H9 (cell line): ENCODE measurements at regions not wholly inside any gene's neighbourhood (a gene's known extent, or its start where the extent isn't known, plus 50 kb on each side); places are given as distances from the start of the nearest gene placed in this dataset.

Experiments used
- DNase-seq: peaks from one replicate; pipeline ENCODE4 v3.0.0-alpha.2; 2017
- H2AFZ ChIP-seq: one replicate; pipeline ENCODE4 v1.6.1; 2013; ENCODE audit warnings: mild to moderate bottlenecking, low read length, control low read depth, moderate library complexity
- H2AK5ac ChIP-seq: 2 replicates; pipeline ENCODE4 v1.6.1; 2013; ENCODE audit warnings: low read length, control low read depth, mixed read lengths; ENCODE audit not compliant: insufficient read length
- H2BK120ac ChIP-seq: one replicate; pipeline ENCODE4 v1.6.1; 2013; ENCODE audit warnings: low read depth, mild to moderate bottlenecking, low read length, control low read depth, inconsistent platforms; ENCODE audit not compliant: poor library complexity, severe bottlenecking
- H2BK12ac ChIP-seq: 2 replicates; pipeline ENCODE4 v1.6.1; 2013; ENCODE audit warnings: low read length, control low read depth, mixed read lengths, low read depth; ENCODE audit not compliant: insufficient read length
- H2BK15ac ChIP-seq: 2 replicates; pipeline ENCODE4 v1.6.1; 2013; ENCODE audit warnings: low read depth, low read length, control low read depth
- H2BK20ac ChIP-seq: one replicate; pipeline ENCODE4 v1.6.1; 2013; ENCODE audit warnings: low read depth, mild to moderate bottlenecking, low read length, control low read depth, inconsistent platforms; ENCODE audit not compliant: poor library complexity, severe bottlenecking
- H2BK5ac ChIP-seq: 2 replicates; pipeline ENCODE4 v1.6.1; 2013; ENCODE audit warnings: low read length, control low read depth, mixed read lengths; ENCODE audit not compliant: insufficient read length
- H3K14ac ChIP-seq: 2 replicates; pipeline ENCODE4 v1.6.1; 2013; ENCODE audit warnings: low read length, control low read depth; ENCODE audit not compliant: insufficient read depth
- H3K18ac ChIP-seq: 2 replicates; pipeline ENCODE4 v1.6.1; 2013; ENCODE audit warnings: low read depth, mild to moderate bottlenecking, mixed read lengths, low read length, control low read depth; ENCODE audit not compliant: insufficient read length
- H3K23ac ChIP-seq: 2 replicates; pipeline ENCODE4 v1.6.1; 2013; ENCODE audit warnings: low read length, control low read depth, mixed read lengths, low read depth; ENCODE audit not compliant: insufficient read length
- H3K23me2 ChIP-seq: 2 replicates; pipeline ENCODE4 v1.6.1; 2013; ENCODE audit warnings: low read depth, mild to moderate bottlenecking, mixed read lengths, low read length, control low read depth; ENCODE audit not compliant: insufficient read length, poor library complexity, severe bottlenecking
- H3K27ac ChIP-seq: 2 replicates; pipeline ENCODE4 v1.5.1; 2013; ENCODE audit warnings: low read length, control low read depth, mixed read lengths, low read depth; ENCODE audit not compliant: insufficient read length
- H3K27me3 ChIP-seq: 2 replicates; pipeline ENCODE4 v1.6.1; 2013; ENCODE audit warnings: low read length, control low read depth, inconsistent platforms; ENCODE audit not compliant: insufficient read depth
- H3K4ac ChIP-seq: 2 replicates; pipeline ENCODE4 v1.6.1; 2013; ENCODE audit warnings: low read depth, mild to moderate bottlenecking, control low read depth, inconsistent platforms, low read length, moderate library complexity
- H3K4me1 ChIP-seq: 2 replicates; pipeline ENCODE4 v1.6.1; 2013; ENCODE audit warnings: low read length, control low read depth, inconsistent platforms; ENCODE audit not compliant: insufficient read depth
- H3K4me2 ChIP-seq: 2 replicates; pipeline ENCODE4 v1.6.1; 2013; ENCODE audit warnings: low read length, control low read depth, mixed read lengths; ENCODE audit not compliant: insufficient read length, insufficient read depth
- H3K56ac ChIP-seq: 2 replicates; pipeline ENCODE4 v1.6.1; 2013; ENCODE audit warnings: low read depth, mild to moderate bottlenecking, mixed read lengths, low read length, control low read depth; ENCODE audit not compliant: insufficient read length
- H3K79me1 ChIP-seq: 2 replicates; pipeline ENCODE4 v1.6.1; 2013; ENCODE audit warnings: low read depth, mild to moderate bottlenecking, moderate library complexity, low read length, control low read depth, inconsistent platforms; ENCODE audit not compliant: insufficient read depth, poor library complexity, severe bottlenecking
- H3K79me2 ChIP-seq: 2 replicates; pipeline ENCODE4 v1.6.1; 2013; ENCODE audit warnings: low read length, control low read depth, inconsistent platforms; ENCODE audit not compliant: insufficient read depth
- H3K9ac ChIP-seq: 2 replicates; pipeline ENCODE4 v1.6.1; 2013; ENCODE audit warnings: low read length, control low read depth, mixed read lengths; ENCODE audit not compliant: insufficient read length; ENCODE audit errors: extremely low read depth
- H3K9me3 ChIP-seq: one replicate; pipeline ENCODE4 v1.6.1; 2013; ENCODE audit warnings: low read depth, low read length, inconsistent platforms; ENCODE audit not compliant: control insufficient read depth
- H3T11ph ChIP-seq: one replicate; pipeline ENCODE4 v1.6.1; 2013; ENCODE audit warnings: mild to moderate bottlenecking, low read length, control low read depth, inconsistent platforms
- H4K20me1 ChIP-seq: one replicate; pipeline ENCODE4 v1.6.1; 2013; ENCODE audit not compliant: control insufficient read depth, insufficient read length, insufficient read depth
- H4K5ac ChIP-seq: 2 replicates; pipeline ENCODE4 v1.6.1; 2013; ENCODE audit warnings: low read depth, mild to moderate bottlenecking, mixed read lengths, low read length, control low read depth; ENCODE audit not compliant: insufficient read length
- H4K8ac ChIP-seq: replicated peaks from 2 replicates; pipeline ENCODE4 v1.6.1; 2013; ENCODE audit warnings: low read length, control low read depth, mixed read lengths, low read depth; ENCODE audit not compliant: insufficient read length
- H4K91ac ChIP-seq: 2 replicates; pipeline ENCODE4 v1.6.1; 2013; ENCODE audit warnings: low read depth, mild to moderate bottlenecking, moderate library complexity, mixed read lengths, low read length, control low read depth; ENCODE audit not compliant: insufficient read length
- H3K27ac Mint-ChIP-seq, 3 experiments: 2 replicates in 2 of 3; 3 replicates in 1 of 3; pipeline ENCODE4 v1.8.0; 2020 to 2021; ENCODE audit warnings: mixed read lengths in 3 of 3, mild to moderate bottlenecking in 1 of 3, moderate library complexity in 1 of 3
- H3K27me3 Mint-ChIP-seq: 2 replicates; pipeline ENCODE4 v1.8.0; 2021; ENCODE audit warnings: low read depth, mild to moderate bottlenecking, moderate library complexity, mixed read lengths
- H3K36me3 Mint-ChIP-seq, 3 experiments: 2 replicates in 2 of 3; 3 replicates in 1 of 3; pipeline ENCODE4 v1.8.0; 2020 to 2021; ENCODE audit warnings: low read depth in 3 of 3, mixed read lengths in 3 of 3; ENCODE audit not compliant: insufficient read depth in 1 of 3
- H3K4me1 Mint-ChIP-seq, 2 experiments: 2 replicates each; pipeline ENCODE4 v1.8.0; 2020; ENCODE audit warnings: mixed read lengths in 2 of 2
- H3K4me3 Mint-ChIP-seq, 2 experiments: 2 replicates in 1 of 2; 3 replicates in 1 of 2; pipeline ENCODE4 v1.8.0; 2020 to 2021; ENCODE audit warnings: mild to moderate bottlenecking in 2 of 2, mixed read lengths in 2 of 2, moderate library complexity in 1 of 2
- H3K9me3 Mint-ChIP-seq, 2 experiments: 2 replicates in 1 of 2; 3 replicates in 1 of 2; pipeline ENCODE4 v1.8.0; 2020; ENCODE audit warnings: mild to moderate bottlenecking in 2 of 2, mixed read lengths in 2 of 2, moderate library complexity in 1 of 2
- CTCF ChIP-seq: fragments of 200-600 bp; sonication (generic); conservative IDR thresholded peaks from 3 replicates; pipeline ENCODE4 v1.8.0; 2021; ENCODE audit warnings: antibody characterized with exemption, mild to moderate bottlenecking
- WGBS: extraction: QIAGEN DNeasy Blood & Tissue Kit; methylation state at CpG from one replicate; pipeline ENCODE4 v1.1.7; 2013; ENCODE audit warnings: missing lambda C conversion rate, low lambda C conversion rate, mixed read lengths; ENCODE audit not compliant: insufficient read length; ENCODE audit errors: extremely low coverage; 5-methylcytosine and 5-hydroxymethylcytosine counted together

GRCh38 chr7:67990716-67991115 is 994.1 kb downstream of the TYW1 start:
- no peak for TF ChIP-seq CTCF
- H3K36me3 Mint-ChIP-seq: no peaks in the 10 kb centered on the region

More at GRCh38 chr7:67990716-67991115, 994.1 kb downstream of the TYW1 start:
- Histone ChIP-seq H4K8ac (no peak overlapping the region), H3K18ac (no peak overlapping the region), H3K9ac (no peak overlapping the region), H3K23me2 (no peaks in the 10 kb centered on the region), H4K91ac (no peak overlapping the region), H2BK5ac (no peak overlapping the region), H2BK120ac (no peak overlapping the region), H3K79me2 (no peaks in the 10 kb centered on the region), H4K20me1 (no peaks in the 10 kb centered on the region), H4K5ac (no peak overlapping the region), H3K4me2 (no peak overlapping the region), H3K9me3 (no peaks in the 10 kb centered on the region), H2BK12ac (no peak overlapping the region), H2BK15ac (no peak overlapping the region), H3K79me1 (no peaks in the 10 kb centered on the region), H2AFZ (no peak overlapping the region), H3K14ac (no peak overlapping the region), H3K23ac (no peak overlapping the region), H3K27ac (no peak overlapping the region), H3K4ac (no peak overlapping the region), H3T11ph (no peak overlapping the region), H3K56ac (no peak overlapping the region), H3K4me1 (no peaks in the 10 kb centered on the region), H3K27me3 (no peaks in the 10 kb centered on the region), H2BK20ac (no peak overlapping the region), H2AK5ac (no peak overlapping the region)
- Mint-ChIP-seq H3K4me1 (no peaks in the 10 kb centered on the region), H3K9me3 (no peaks in the 10 kb centered on the region), H3K27ac (no peak overlapping the region), H3K4me3 (no peak overlapping the region), H3K27me3 (no peaks in the 10 kb centered on the region)
- no peak for DNase-seq
- no CpG with 5 or more reads among the region's 2 CpGs for WGBS
